Stomach (tissue), 8 donors: ENCODE measurements at regions not wholly inside any gene's neighbourhood (a gene's known extent, or its start where the extent isn't known, plus 50 kb on each side); places are given as distances from the start of the nearest gene placed in this dataset.

ENCODE experiments used
- DNase-seq, 2 donors: peaks; one replicate each; pipeline versions ENCODE4 v3.0.0 to v3.0.0-alpha.2; 2013 to 2019
- H3K27ac ChIP-seq, 5 donors: fragments of 200-600 bp in 4 of 5; sonication (generic) in 4 of 5; one replicate each; pipeline ENCODE4 v1.5.1; 2013 to 2019; ENCODE audit warnings: mild to moderate bottlenecking in 1 of 5, moderate library complexity in 1 of 5
- H3K27me3 ChIP-seq, 3 donors: fragments of 200-600 bp; sonication (generic); one replicate each; pipeline ENCODE4 v1.5.1; 2017 to 2019; ENCODE audit warnings: mixed run types in 1 of 3
- H3K36me3 ChIP-seq, 4 donors: fragments of 200-600 bp; sonication (generic); 1 replicate in 3 of 4; 2 replicates in 1 of 4; pipeline ENCODE4 v1.5.1; 2016 to 2019
- H3K4me1 ChIP-seq, 4 donors: fragments of 200-600 bp; sonication (generic); one replicate each; pipeline ENCODE4 v1.5.1; 2016 to 2019
- H3K4me3 ChIP-seq, 4 donors: fragments of 200-600 bp; sonication (generic) in 3 of 4; one replicate each; pipeline ENCODE4 v1.5.1; 2016 to 2019; ENCODE audit warnings: mild to moderate bottlenecking in 1 of 4
- H3K9me3 ChIP-seq, 4 donors: fragments of 200-600 bp; sonication (generic); one replicate each; pipeline ENCODE4 v1.5.1; 2016 to 2019
- CTCF ChIP-seq, 7 experiments: fragments of 450-650 bp in 4 of 7; fragments of 200-600 bp in 3 of 7; sonication (generic) in 3 of 7; IDR thresholded peaks; one replicate each; pipeline ENCODE4 v1.5.1; 2016 to 2019; ENCODE audit warnings: antibody characterized with exemption in 7 of 7, control low read depth in 2 of 7, mild to moderate bottlenecking in 1 of 7
- EP300 ChIP-seq: sonication (generic); formaldehyde crosslinking; IDR thresholded peaks from one replicate; pipeline ENCODE4 v1.6.1; 2017; ENCODE audit warnings: antibody characterized with exemption
- POLR2A ChIP-seq, 4 donors: fragments of 450-650 bp; IDR thresholded peaks; one replicate each; pipeline ENCODE4 v1.6.1; 2016; ENCODE audit warnings: antibody characterized with exemption in 4 of 4, control low read depth in 2 of 4, mild to moderate bottlenecking in 1 of 4, moderate library complexity in 1 of 4
- POLR2AphosphoS5 ChIP-seq, 3 donors: sonication (generic); formaldehyde crosslinking; IDR thresholded peaks; one replicate each; pipeline ENCODE4 v1.6.1; 2016; ENCODE audit warnings: antibody characterized with exemption in 3 of 3
- WGBS, 5 donors: extraction: QIAGEN DNeasy Blood & Tissue Kit in 3 of 5; methylation state at CpG; one replicate each; pipeline versions ENCODE4 v1.1.5 to v1.1.7; 2013 to 2018; 5-methylcytosine and 5-hydroxymethylcytosine counted together
- intact Hi-C: fragments of 100-400 bp; cut with DNase I; formaldehyde crosslinking; loops from one replicate; pipeline ENCODE4 v1.15.1; 2023; ENCODE audit warnings: low total_unique reads
- small RNA-seq, 4 donors: library from RNA; depleted of rRNA; stranded (forward); fragments of <200 nt; gene quantifications; one replicate each; pipeline ENCODE3, GENCODE V24; 2016
- donor health status: healthy with polysubstance abuse.
- donor health status: Bipolar disorder and iron deficiency.
- donor health status: healthy.

DNA sequence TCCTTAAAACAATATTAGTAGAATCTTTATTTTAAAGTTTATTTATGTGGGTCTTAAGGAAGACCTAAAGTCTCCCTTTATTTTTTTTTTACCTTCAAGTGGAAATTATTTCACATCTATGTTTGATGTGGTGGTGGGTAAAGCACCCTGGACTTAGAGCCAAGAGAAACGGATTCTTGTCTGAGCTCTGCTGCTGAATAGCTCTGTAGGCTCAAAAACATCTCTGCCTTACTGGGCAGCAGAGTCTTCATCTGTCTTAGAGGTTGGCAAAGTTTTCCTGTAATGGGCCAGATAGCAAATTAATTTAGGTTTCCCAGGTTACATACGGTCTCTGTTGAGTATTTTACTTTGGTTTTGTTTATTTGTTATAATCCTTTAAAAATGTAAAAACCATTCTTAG, 136.5 kb downstream of the CEP135 start:
- peaks cover 0 to 6% (median 2%) of the 10 kb centered on the region in 4 donors for H3K4me1 ChIP-seq
- H3K27ac ChIP-seq: no peak overlapping the region
- intact Hi-C loops: no loop called here
- no peaks in the 10 kb centered on the region for H3K36me3 ChIP-seq
- TF ChIP-seq EP300 (no peak), POLR2A (IDR thresholded peaks at IDR 0.05) (no peak), POLR2AphosphoS5 (IDR thresholded peaks at IDR 0.05) (no peak), CTCF (IDR thresholded peaks at IDR 0.05) (no peak)
- DNase-seq: no peak
- H3K4me3 ChIP-seq: no peak overlapping the region
- H3K27me3 ChIP-seq: no peaks in the 10 kb centered on the region
- 45 to 62% (median 58%) methylated on average over 2 of the region's 2 CpGs for WGBS, 5 donors
- no peaks in the 10 kb centered on the region for H3K9me3 ChIP-seq

DNA sequence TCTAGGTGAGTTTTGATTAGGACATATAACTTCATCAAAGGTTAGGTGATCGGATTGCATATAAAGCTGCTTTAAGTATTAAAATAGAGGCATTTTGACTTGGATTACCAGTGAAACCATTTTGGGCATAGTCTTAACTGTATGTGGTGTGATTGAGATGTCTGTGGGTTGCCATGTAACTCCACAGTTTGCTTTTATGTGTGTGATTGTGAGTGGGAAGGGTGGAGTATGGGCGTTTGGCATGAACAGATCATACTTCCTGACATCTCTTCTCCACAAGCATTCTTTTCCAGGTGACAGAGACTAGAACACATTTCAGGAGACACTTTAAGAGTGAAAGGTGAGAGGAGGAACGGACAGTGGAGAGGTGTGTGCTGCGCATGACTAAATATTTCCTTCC, 136.1 kb downstream of the CEP135 start:
- intact Hi-C loops: no loop called here

More for the DNA sequence above, 136.1 kb downstream of the CEP135 start:
- Histone ChIP-seq H3K36me3 (no peaks in the 10 kb centered on the region), H3K27ac (no peak overlapping the region), H3K9me3 (no peaks in the 10 kb centered on the region), H3K4me3 (no peak overlapping the region), H3K27me3 (no peaks in the 10 kb centered on the region), H3K4me1 (peaks cover 0 to 6% (median 2%) of the 10 kb centered on the region in 4 donors)
- DNase-seq: no peak
- WGBS, 5 donors: 74 to 84% (median 83%) methylated on average over 4 of the region's 4 CpGs
- TF ChIP-seq POLR2AphosphoS5 (IDR thresholded peaks at IDR 0.05): no peak
- no peak for TF ChIP-seq EP300
- no peak for TF ChIP-seq POLR2A (IDR thresholded peaks at IDR 0.05)
- no peak for TF ChIP-seq CTCF (IDR thresholded peaks at IDR 0.05)

Small RNA genes in the stretch of these regions (small RNA-seq; reads per million reads assigned to genes)
- gene RNA5SP161: 0 reads per million in 4 donors
